ENCODE measurements at regions not wholly inside any gene's neighbourhood (a gene's known extent, or its start where the extent isn't known, plus 50 kb on each side); places are given as distances from the start of the nearest gene placed in this dataset.
"Not testable (repeated sequence)": the region's sequence is repeated elsewhere in the genome, so short reads cannot be mapped to it uniquely, and the experiment has no call there.

- no peak for DNase-seq (ENCODE audit: low spot score)
Measured at GRCh38 chr10:62996925-62997324, 136.2 kb upstream of the NRBF2 start.

GRCh38 chr10:62996516-62996915 lies 136.6 kb upstream of the NRBF2 start:
- no peak for DNase-seq (ENCODE audit: low spot score)

GRCh38 chr10:62993121-62993520 lies 140.0 kb upstream of the NRBF2 start:
- DNase-seq (ENCODE audit: low spot score): no peak

- DNase-seq (ENCODE audit: low spot score): no peak
Measured at GRCh38 chr10:62992145-62992721, 140.9 kb upstream of the NRBF2 start.

- DNase-seq (ENCODE audit: low spot score): no peak
Measured at GRCh38 chr10:62990126-62990525, 143.0 kb upstream of the NRBF2 start.

GRCh38 chr10:62985807-62986600 lies 147.1 kb upstream of the NRBF2 start:
- no peak for DNase-seq (ENCODE audit: low spot score)

- no peak for DNase-seq (ENCODE audit: low spot score)
Measured at GRCh38 chr10:62981096-62981495, 152.0 kb upstream of the NRBF2 start.

- no peak for DNase-seq (ENCODE audit: low spot score)
Measured at GRCh38 chr10:62980687-62981086, 152.4 kb upstream of the NRBF2 start.

- DNase-seq (ENCODE audit: low spot score): no peak
Measured at GRCh38 chr10:62979921-62980320, 153.2 kb upstream of the NRBF2 start.

GRCh38 chr10:62978482-62978881 lies 154.6 kb upstream of the NRBF2 start:
- DNase-seq (ENCODE audit: low spot score): no peak

GRCh38 chr10:62974795-62975194 lies 158.3 kb upstream of the NRBF2 start:
- not testable (repeated sequence) for DNase-seq (ENCODE audit: low spot score)

- no peak for DNase-seq (ENCODE audit: low spot score)
Measured at GRCh38 chr10:62972103-62972502, 155.9 kb upstream of the EGR2 start.

GRCh38 chr10:62964026-62964425 lies 147.9 kb upstream of the EGR2 start:
- DNase-seq (ENCODE audit: low spot score): no peak

- DNase-seq (ENCODE audit: low spot score): no peak
Measured at GRCh38 chr10:62961951-62962523, 145.9 kb upstream of the EGR2 start.

- no peak for DNase-seq (ENCODE audit: low spot score)
Measured at GRCh38 chr10:62960416-62960815, 144.2 kb upstream of the EGR2 start.

GRCh38 chr10:62959553-62959952 lies 143.4 kb upstream of the EGR2 start:
- DNase-seq (ENCODE audit: low spot score): no peak

GRCh38 chr10:62958980-62959379 lies 142.8 kb upstream of the EGR2 start:
- DNase-seq (ENCODE audit: low spot score): no peak

- DNase-seq (ENCODE audit: low spot score): no peak
Measured at GRCh38 chr10:62946278-62946677, 130.1 kb upstream of the EGR2 start.

GRCh38 chr10:62939698-62940097 lies 123.5 kb upstream of the EGR2 start:
- no peak for DNase-seq (ENCODE audit: low spot score)

- no peak for DNase-seq (ENCODE audit: low spot score)
Measured at GRCh38 chr10:62938672-62939071, 122.5 kb upstream of the EGR2 start.

GRCh38 chr10:62937674-62938073 lies 121.5 kb upstream of the EGR2 start:
- DNase-seq (ENCODE audit: low spot score): no peak

GRCh38 chr10:62935022-62935421 lies 118.9 kb upstream of the EGR2 start:
- no peak for DNase-seq (ENCODE audit: low spot score)

GRCh38 chr10:62934258-62934657 lies 118.1 kb upstream of the EGR2 start:
- DNase-seq (ENCODE audit: low spot score): peak; percentile 38
